ENCODE measurements at regions not wholly inside any gene's neighbourhood (a gene's known extent, or its start where the extent isn't known, plus 50 kb on each side); places are given as distances from the start of the nearest gene placed in this dataset.

DNA sequence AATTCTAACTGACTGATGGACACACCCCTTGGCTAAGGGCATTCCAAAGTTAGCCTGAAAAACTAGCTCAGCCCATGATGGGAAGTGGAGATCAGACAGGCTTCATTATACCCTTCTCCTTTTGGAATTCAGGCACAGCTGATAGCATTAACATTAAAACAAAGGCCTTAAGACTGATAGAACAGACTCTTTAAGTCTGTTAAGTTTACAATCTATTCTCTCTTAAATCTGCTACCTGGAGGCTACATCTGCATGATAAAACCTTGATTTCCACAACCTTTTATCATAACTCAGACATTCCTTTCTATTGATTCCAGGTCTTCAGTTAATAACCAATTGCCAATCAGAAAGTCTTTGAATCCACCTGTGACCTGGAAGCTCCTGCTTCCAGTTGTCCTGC, 281.4 kb downstream of the TUSC1 start:
- Histone ChIP-seq H3K4me1 (no peaks in the 10 kb centered on the region), H3K27me3 (ENCODE audit: insufficient read depth in 3 of 3, low read length in 2 of 3) (no peaks in the 10 kb centered on the region), H3K9me3 (no peaks in the 10 kb centered on the region), H3K4me3 (no peak overlapping the region), H3K27ac (no peak overlapping the region), H3K36me3 (ENCODE audit: insufficient read depth in 1 of 2, low read depth in 1 of 2) (no peaks in the 10 kb centered on the region)
- no peak for DNase-seq
- TF ChIP-seq, protein P1, sequence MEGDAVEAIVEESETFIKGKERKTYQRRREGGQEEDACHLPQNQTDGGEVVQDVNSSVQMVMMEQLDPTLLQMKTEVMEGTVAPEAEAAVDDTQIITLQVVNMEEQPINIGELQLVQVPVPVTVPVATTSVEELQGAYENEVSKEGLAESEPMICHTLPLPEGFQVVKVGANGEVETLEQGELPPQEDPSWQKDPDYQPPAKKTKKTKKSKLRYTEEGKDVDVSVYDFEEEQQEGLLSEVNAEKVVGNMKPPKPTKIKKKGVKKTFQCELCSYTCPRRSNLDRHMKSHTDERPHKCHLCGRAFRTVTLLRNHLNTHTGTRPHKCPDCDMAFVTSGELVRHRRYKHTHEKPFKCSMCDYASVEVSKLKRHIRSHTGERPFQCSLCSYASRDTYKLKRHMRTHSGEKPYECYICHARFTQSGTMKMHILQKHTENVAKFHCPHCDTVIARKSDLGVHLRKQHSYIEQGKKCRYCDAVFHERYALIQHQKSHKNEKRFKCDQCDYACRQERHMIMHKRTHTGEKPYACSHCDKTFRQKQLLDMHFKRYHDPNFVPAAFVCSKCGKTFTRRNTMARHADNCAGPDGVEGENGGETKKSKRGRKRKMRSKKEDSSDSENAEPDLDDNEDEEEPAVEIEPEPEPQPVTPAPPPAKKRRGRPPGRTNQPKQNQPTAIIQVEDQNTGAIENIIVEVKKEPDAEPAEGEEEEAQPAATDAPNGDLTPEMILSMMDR (IDR thresholded peaks at IDR 0.05) = no peak
- intact Hi-C loops (cut with DNase I) = no loop called here
- no peak for ATAC-seq

DNA sequence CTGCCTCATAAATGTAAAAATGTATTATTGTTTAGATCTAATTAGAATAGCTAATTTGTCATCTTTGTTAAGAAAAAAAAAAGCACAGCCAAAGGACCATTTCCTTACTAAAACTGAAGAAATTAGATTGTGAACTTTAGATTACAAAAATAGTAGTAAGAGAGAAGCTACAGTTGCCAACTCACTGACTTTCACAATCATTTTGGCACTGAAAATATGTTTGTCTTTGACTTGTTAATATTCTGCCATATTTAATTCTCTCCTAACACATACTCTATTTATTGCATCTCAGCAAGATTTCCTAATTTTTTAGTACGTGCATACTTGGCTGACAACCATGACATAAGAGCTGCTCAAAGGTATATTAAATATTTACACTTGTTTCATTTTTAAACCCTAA, 297.1 kb downstream of the TUSC1 start:
- 42 to 72% (median 57%) methylated on average over 1 of the region's 1 CpG for WGBS, 3 donors
- intact Hi-C loops (cut with DNase I) = no loop called here

DNA sequence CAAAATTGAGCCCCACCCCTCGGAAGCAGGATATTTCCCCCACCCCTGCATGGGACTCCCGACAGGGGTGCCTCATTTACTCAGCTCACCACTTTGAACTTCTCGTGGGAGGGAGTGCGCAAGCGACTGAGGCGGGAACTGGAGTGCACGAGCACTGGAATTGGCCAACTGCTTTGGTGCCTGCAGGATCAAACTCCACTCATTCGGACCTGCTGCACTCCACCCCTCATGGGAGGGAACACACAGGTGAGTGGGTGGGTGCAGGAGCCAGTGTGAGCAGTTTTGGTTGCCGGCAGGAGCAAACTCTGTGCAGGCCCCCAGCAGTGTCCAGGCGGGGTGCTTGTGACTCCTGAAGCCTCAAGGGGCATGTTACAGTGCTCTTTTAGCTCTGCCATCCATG, 301.2 kb downstream of the TUSC1 start:
- TF ChIP-seq, protein P1 (IDR thresholded peaks at IDR 0.05) = no peak
- intact Hi-C loops (cut with DNase I) = no loop called here
- no peak for ATAC-seq
- H3K9me3 ChIP-seq = no peaks in the 10 kb centered on the region
- H3K4me1 ChIP-seq = no peaks in the 10 kb centered on the region
- H3K4me3 ChIP-seq = no peak overlapping the region
- no peak for DNase-seq
- no peaks in the 10 kb centered on the region for H3K36me3 ChIP-seq (ENCODE audit: insufficient read depth in 1 of 2, low read depth in 1 of 2)
- H3K27me3 ChIP-seq (ENCODE audit: insufficient read depth in 3 of 3, low read length in 2 of 3) = no peaks in the 10 kb centered on the region
- WGBS, 3 donors = 49 to 57% (median 55%) methylated on average over 10 of the region's 10 CpGs
- no peak overlapping the region for H3K27ac ChIP-seq

More for the DNA sequence above, 297.1 kb downstream of the TUSC1 start:
- Histone ChIP-seq H3K27me3 (ENCODE audit: insufficient read depth in 3 of 3, low read length in 2 of 3) (no peaks in the 10 kb centered on the region), H3K9me3 (no peaks in the 10 kb centered on the region), H3K4me1 (no peaks in the 10 kb centered on the region), H3K27ac (no peak overlapping the region), H3K4me3 (no peak overlapping the region), H3K36me3 (ENCODE audit: insufficient read depth in 1 of 2, low read depth in 1 of 2) (no peaks in the 10 kb centered on the region)
- no peak for DNase-seq
- no peak for ATAC-seq
- TF ChIP-seq, protein P1 (IDR thresholded peaks at IDR 0.05) = no peak

DNA sequence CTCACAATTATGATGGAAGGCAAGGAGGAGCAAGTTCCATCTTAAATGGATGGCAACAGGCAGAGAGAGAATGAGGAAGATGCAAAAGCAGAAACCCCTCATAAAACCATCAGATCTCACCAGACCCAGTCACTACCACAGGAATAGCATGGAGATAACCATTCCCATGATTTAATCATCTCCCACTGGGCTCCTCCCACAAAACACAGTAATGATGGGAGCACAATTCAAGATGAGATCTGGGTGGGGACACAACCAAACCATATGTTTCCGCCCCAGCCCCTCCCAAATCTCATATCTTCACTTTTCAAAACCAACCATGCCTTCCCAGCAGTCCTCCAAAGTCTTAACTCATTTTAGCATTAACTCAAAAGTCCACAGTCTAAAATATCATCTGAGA, 304.0 kb downstream of the TUSC1 start:
- no peak overlapping the region for H3K4me3 ChIP-seq
- H3K36me3 ChIP-seq (ENCODE audit: insufficient read depth in 1 of 2, low read depth in 1 of 2) = no peaks in the 10 kb centered on the region
- H3K27ac ChIP-seq = no peak overlapping the region
- no peaks in the 10 kb centered on the region for H3K27me3 ChIP-seq (ENCODE audit: insufficient read depth in 3 of 3, low read length in 2 of 3)
- intact Hi-C loops (cut with DNase I) = no loop called here
- ATAC-seq = no peak
- no peak for DNase-seq
- H3K9me3 ChIP-seq = no peaks in the 10 kb centered on the region
- H3K4me1 ChIP-seq = no peaks in the 10 kb centered on the region
- TF ChIP-seq, protein P1 (IDR thresholded peaks at IDR 0.05) = no peak
- WGBS, 3 donors = 86 to 96% (median 92%) methylated on average over 1 of the region's 1 CpG

DNA sequence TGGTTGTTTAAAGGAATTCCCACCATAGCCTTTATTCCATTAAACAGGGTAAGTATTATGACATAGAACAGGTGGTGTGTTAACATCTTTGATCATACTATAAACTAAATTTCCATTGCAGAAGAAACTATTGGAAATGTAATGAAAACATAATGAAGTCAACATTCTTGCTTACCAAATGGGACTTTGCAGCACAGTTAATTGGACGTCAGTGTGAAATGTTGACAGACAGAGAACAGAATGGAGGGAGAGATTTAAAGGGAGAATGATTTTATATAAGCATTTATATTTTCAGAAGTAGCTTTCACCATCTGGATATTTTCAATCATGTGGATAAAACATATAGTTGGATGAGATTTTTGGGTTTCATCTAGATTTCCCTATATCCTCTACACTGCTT, 311.3 kb downstream of the TUSC1 start:
- H3K9me3 ChIP-seq = no peaks in the 10 kb centered on the region
- TF ChIP-seq, protein P1 (IDR thresholded peaks at IDR 0.05) = no peak
- no peaks in the 10 kb centered on the region for H3K36me3 ChIP-seq (ENCODE audit: insufficient read depth in 1 of 2, low read depth in 1 of 2)
- 26 to 46% (median 43%) methylated on average over 1 of the region's 1 CpG for WGBS, 3 donors
- no peak for DNase-seq
- no peaks in the 10 kb centered on the region for H3K4me1 ChIP-seq
- H3K27ac ChIP-seq = no peak overlapping the region
- ATAC-seq = no peak
- intact Hi-C loops (cut with DNase I) = no loop called here
- no peaks in the 10 kb centered on the region for H3K27me3 ChIP-seq (ENCODE audit: insufficient read depth in 3 of 3, low read length in 2 of 3)
- no peak overlapping the region for H3K4me3 ChIP-seq

All from psoas muscle (tissue), 7 donors.